ENCODE measurements at regions not wholly inside any gene's neighbourhood (a gene's known extent, or its start where the extent isn't known, plus 50 kb on each side); places are given as distances from the start of the nearest gene placed in this dataset.

GRCh38 chr11:15835788-15836411, 520.4 kb downstream of the SOX6 start (continued):
- no peak for TF ChIP-seq TAF7 (tag; IDR thresholded peaks at IDR 0.05)

- no peak for TF ChIP-seq SREBF2 (CRISPR knock-in tag; IDR thresholded peaks at IDR 0.05)
- TF ChIP-seq ZNF639 (CRISPR knock-in tag; conservative IDR thresholded peaks at IDR 0.05 in 1 of 2, IDR thresholded peaks at IDR 0.05 in 1 of 2), result no peak
- TF ChIP-seq ZNF395 (CRISPR knock-in tag; IDR thresholded peaks at IDR 0.05), result no peak
- no TSS peak for BruUV-seq (replicated peaks)
- H4K20me1 ChIP-seq (replicated peaks; ENCODE audit: control insufficient read depth, insufficient read depth, low read length), result no peaks in the 10 kb centered on the region
- no peak overlapping the region for H3K9ac ChIP-seq (ENCODE audit: insufficient read depth in 1 of 2, low read depth in 2 of 2, low read length in 2 of 2)
- H3K4me2 ChIP-seq (ENCODE audit: insufficient read depth, low read length), result no peak overlapping the region
- H3K27ac ChIP-seq (ENCODE audit: extremely low read depth, low read depth, low read length), result no peak overlapping the region
- in situ Hi-C loops (cut with MboI) (loop anchor here (25.0 kb wide), 1 partner anchor 776 kb away; no protein-coding TSS in a partner anchor), intact Hi-C loops (cut with micrococcal nuclease) (no loop called here)
- FAIRE-seq (no peak), DNase-seq (ENCODE audit: extremely low read depth in 1 of 4, low spot score in 3 of 4) (no peak), ATAC-seq (no peak)
- no peak overlapping the region for H2AFZ ChIP-seq (ENCODE audit: low read depth, low read length)
- no peaks in the 10 kb centered on the region for H3K79me2 ChIP-seq (ENCODE audit: control insufficient read depth, insufficient read depth, low read length)
- peaks cover 11 to 20% of the 10 kb centered on the region in 2 experiments for H3K27me3 ChIP-seq (ENCODE audit: control insufficient read depth in 2 of 2, insufficient read depth in 2 of 2, low read length in 2 of 2)
- ChIA-PET CTCF (ENCODE audit: low intra/inter-chr PET ratio) (no interaction called here), POLR2A (no interaction called here)
- no peaks in the 10 kb centered on the region for H3K4me1 ChIP-seq (replicated peaks in 1 of 2; ENCODE audit: control insufficient read depth in 2 of 2, insufficient read depth in 2 of 2, low read length in 2 of 2)
- H3K9me1 ChIP-seq (ENCODE audit: control insufficient read depth, insufficient read depth, low read length), result no peaks in the 10 kb centered on the region
- H3K9me3 ChIP-seq (replicated peaks; ENCODE audit: control insufficient read depth, insufficient read depth, low read depth, low read length), result no peaks in the 10 kb centered on the region
- 0% methylated on average over 1 of the region's 1 CpG for WGBS (ENCODE audit: insufficient coverage, low coverage, missing lambda C conversion rate)
- no peaks in the 10 kb centered on the region for H3K36me3 ChIP-seq (ENCODE audit: control insufficient read depth, insufficient read depth, low read length)
- no peak overlapping the region for H3K4me3 ChIP-seq
Measured at GRCh38 chr11:15836795-15837194, 519.6 kb downstream of the SOX6 start.
